ENCODE measurements at regions not wholly inside any gene's neighbourhood (a gene's known extent, or its start where the extent isn't known, plus 50 kb on each side); places are given as distances from the start of the nearest gene placed in this dataset.
A peak's percentile ranks its signal among the peaks of the same experiment; 100 is the strongest.

DNA sequence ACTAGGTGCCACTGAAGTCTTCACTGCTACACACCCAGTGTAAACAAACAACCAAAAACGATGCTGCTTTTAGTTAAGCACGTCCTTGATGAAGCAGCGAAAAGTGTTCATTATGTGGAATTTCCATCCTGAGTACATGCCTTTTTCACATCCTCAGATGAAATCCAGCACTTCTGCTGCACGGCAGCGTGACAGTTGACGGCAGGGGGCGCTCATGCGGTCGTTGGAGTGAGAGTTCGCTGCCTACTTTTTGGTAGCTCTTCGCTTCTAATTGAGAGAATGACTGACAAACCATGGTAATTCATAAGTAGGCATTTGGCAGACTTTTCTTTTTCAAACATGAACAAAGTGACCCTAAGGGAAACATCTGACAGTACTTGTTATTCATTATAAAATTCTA lies 1124.9 kb downstream of the EFNB2 start:
- peak; percentile 39 for DNase-seq

DNA sequence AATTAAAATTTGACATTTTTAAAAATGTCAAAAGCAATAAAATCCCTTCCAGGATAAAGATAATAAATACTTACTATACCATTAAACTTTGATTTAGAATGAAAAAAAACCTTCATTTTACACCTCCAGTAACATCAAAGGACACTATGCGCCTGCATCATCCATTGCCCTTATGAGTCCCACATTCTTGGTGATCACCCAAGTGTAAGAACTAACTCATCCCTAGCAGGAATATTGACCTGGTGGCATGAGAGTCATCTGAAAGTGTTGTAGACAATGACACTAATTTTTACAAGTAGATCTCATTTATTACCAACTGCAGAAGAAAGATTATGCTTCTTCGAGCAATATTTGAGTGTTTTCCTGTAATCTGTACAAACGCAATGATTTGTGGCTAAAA lies 1128.9 kb downstream of the EFNB2 start:
- DNase-seq = no peak

DNA sequence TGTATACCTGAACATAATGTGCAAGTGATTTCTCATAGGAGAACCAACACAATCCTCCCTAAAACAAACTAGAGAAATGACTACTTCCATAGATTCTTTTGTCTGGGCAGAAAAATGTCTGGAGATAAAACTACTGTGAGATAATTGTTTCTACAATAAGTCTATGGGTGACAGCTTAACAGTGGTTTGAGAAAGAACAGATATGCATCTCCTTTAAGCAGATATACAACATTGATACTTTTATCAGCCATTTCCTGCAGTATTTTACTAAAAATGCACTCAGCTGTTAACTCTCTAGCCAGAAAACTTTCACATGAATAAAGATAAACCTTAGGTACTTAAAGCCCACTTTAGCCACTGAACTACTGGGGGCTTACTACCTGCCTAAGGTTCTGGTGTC lies 1132.4 kb downstream of the EFNB2 start:
- DNase-seq = no peak

DNA sequence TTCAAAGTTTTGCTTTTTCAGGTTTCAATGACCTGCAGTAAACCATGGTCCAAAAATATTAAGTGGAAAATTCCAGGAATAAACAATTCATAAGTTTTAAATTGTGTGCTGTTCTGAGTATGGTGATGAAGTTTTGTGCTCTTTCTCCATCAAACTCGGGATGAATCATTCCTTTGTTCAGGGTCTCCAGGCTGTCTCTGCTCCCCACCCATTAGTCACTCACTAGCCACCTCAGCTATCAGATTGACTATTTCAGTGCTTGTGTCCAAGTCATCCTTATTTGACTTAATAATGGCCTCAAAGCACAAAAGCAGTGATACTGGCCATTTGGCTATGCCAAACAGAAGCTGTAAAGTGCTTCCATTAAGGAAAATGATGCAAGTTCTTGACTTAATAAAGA lies 1140.4 kb downstream of the EFNB2 start:
- peak; percentile 14 for DNase-seq

DNA sequence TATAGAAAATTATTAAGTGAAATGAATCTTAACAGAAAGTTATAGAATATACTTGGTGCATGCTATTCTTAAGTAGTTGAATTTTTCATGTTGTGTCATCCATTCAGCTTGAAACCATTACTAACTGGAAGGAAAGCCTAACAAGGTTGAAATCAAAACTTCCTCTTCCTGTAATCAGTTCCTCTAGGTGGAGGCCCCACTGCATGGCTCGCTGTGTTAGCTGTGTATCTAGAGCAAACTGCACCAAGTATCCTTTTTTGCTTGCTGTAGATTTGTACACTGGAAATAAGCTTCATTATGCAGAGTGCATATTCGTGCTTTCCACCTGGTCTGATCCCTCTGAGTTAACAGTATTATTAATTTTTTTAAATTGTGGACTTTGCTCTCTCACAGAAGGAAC lies 1146.1 kb downstream of the EFNB2 start:
- no peak for DNase-seq

DNA sequence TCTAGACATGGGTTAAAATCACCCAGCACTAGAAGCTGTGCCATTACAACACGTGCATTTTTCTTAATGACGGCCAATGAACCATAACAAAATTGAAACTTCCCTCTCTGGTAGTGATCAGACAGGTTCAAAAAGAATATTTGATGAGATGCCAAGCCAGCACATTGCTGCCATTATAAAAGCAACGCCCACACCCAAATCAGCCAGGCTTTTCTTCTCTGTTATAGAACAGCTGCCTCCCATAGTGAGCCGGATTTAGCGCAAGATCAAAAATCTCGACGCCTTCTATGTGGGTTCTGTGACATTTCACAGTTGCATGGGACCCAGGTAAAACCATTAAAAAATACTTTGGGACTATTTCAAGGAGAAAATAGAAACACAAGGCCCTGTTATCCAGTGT lies 1158.0 kb downstream of the EFNB2 start:
- DNase-seq = no peak

DNA sequence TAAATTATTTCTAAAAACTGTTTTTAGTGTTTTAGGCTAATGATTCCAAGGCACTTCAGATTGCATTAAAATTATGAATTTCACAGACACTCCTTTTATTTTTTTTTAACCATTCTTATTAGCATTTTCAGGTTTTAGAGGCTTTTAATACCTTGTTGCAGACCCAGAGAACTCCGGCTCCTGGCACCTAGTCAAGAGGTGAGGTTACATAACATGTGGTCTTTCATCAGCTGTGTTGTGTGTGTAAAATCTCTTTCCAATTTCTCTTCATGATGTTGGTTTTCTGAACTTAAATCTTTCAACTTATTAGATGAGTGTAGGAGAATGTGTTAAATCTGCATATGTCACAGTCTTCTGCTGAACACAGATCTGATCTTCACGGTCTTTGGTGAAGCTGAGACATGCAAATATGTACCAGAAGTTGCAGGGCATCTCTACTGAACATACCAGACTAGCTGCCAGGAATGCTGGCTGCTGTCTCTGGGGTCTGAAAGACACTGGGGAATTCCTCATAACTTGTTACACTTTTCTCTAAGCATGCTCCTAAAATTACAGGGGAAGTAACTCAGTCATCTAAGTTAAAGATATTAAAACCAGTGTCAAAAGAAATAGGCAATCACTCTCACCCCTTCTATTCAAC lies 1165.3 kb downstream of the EFNB2 start:
- peak; percentile 49 for DNase-seq

DNA sequence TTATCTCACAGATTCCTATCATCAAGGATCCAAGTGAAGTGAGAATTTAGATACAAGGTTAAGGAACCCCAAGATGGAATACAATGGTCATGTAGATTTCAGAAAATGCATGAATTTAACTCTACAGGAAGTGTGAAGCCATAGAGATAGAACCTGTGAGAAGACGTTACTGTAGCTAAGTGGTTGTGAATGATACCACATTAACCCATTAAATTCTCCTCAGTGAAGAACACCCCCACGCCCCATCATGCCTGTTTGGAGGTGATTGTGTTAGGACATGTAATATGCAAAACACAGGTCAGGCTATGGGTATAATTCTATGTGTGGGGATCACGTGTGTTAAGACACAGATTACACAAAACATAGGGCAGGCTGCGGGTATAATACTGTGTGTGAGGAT lies 1166.7 kb downstream of the EFNB2 start:
- DNase-seq = no peak

DNA sequence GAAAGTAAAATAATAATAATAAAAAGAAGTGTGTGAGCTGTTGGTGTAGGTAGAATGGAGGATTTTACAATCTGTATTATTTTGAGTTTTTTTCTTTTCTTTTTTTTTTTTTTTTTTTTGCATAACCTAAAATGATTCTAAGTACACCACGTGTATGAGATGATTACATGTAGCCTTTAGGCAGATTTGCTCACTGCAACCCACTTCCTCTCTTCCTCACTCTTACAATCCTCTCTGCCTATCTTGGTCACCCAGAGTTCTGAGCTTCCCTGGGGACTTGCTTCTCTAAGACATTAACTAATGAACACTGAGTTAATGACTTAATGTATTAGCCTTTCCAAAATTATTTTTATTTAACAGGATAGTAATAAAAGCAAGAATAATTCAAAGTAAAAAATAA lies 1169.6 kb downstream of the EFNB2 start:
- no peak for DNase-seq

DNA sequence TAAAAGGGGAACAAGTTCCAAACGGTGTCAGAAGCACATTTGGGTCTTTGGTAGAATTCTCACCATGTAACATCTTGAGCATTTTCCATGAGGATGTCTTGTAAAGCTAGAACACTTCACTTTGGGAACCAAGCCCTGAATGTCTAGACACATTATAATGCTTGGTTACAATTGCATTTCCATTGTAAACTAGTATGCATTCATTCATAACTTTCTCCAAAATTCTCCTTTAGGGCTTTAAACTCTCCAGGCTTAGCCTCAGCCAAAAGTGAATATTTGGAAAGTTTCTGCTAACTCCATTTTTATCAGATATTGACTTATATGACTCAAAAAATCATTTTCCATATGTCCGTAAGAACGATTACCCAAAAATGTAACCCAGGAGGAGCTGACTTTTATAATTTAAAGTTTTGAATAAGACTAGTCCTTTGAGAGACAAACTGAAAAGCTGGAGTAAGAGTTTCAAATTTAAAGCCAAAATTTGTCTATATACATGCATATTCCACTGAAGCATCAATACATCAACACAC lies 1170.4 kb downstream of the EFNB2 start:
- no peak for DNase-seq

DNA sequence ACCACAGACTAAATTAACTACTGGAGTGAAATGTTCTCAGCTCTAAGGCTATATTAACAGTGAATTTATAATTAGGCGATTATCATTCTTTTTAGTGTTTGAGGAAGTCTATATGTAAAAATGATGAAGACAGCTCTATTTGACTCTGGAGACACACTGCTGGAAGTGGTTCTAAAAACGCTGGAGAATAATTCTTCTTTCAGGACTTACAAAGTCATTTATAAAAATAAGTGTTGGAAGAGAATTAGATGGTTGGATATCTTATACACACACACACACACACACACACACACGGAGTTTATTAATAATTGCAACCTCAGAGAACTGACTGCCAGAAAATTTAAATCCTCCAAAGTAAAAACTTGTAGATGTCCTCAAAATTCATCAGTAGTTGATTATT lies 1171.3 kb downstream of the EFNB2 start:
- no peak for DNase-seq

DNA sequence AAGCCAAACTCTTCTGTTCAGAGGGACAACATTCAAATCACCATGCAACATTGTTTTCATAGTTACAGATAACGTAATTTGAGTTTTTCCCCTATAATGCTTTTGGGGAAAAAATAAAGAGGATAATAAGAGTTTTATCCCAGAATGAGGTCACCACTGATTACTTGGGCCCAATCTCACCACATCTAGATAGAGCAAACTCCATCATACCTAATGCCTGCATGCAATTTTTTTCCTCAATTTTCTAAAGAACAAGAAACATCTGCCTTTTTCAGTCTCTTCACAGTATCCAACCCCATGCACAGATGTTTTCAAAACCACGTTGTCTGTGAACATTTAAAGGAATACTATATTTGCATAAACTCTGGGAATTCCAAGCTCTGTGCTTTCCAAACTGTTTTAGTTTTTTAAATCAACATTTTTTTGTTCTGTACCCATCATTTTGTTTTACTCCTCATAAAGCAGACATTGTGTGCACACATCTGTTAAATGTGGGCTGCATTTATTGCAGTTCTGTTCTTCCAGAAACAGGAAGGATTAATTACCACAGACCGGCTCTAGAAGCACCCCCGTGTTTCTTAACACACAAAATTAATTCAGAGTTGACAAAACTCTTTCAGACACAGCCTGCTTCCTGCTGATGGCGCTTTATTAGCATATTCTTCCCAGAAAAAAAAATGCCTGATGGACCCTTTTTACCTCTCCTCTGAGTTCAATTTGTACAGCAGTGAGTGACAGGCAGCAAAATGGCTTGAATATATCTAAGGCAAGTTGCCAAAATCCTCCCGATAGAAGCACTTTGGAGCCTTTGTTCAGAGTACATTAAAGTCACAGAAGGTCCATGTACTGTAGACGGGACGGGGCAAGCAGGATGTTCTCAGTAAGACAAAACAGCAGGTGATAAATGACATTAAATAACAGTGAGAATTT lies 1171.9 kb downstream of the EFNB2 start:
- peak; percentile 7 for DNase-seq

DNA sequence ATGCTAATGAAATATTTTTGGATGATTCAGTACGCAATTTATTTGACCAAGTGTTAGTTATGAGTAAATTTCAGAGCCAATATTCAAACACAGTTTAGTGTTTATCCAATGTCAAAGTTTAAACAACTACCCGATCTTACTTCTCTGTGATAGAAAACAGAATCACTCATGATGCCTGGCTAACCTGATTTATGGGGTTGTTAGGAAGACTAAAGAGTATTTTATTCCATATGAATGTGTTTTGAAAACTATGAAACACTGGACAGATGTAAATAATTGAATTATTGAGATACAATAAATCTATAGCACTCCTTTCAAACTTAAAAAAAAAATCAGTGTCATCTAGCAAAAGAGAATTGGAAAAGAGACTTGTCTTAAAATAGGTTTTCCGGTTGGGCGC lies 1181.8 kb downstream of the EFNB2 start:
- no peak for DNase-seq

DNA sequence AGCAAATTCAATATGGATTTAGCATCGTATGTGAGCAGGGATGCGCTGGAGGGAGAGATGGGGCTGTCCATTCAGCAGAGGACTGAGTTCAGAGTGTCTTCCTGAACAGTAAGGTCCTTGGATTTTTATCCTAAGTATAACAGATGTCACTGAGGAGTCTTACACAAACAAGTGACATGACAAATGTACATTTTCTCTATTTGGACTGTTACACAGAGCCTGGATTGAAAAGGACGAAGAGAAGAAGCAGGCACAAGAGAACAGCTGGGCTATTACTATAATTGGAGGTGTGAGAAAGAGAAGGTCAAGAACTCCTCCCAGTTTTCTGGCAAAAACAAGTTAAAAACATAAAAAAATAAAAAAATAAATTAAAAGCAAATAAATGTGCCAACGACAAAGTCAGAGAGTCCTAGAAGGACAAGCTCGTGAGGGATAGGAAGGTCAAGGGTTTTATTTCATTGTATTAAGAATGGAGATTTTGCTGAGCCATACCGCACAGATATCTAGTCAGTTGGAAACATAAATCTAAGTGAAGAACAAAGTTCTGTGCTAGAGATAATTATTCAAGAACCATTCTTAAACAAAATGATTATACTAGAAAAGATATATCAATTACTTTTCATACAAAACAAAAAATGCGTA lies 1186.3 kb downstream of the EFNB2 start:
- DNase-seq = no peak

DNA sequence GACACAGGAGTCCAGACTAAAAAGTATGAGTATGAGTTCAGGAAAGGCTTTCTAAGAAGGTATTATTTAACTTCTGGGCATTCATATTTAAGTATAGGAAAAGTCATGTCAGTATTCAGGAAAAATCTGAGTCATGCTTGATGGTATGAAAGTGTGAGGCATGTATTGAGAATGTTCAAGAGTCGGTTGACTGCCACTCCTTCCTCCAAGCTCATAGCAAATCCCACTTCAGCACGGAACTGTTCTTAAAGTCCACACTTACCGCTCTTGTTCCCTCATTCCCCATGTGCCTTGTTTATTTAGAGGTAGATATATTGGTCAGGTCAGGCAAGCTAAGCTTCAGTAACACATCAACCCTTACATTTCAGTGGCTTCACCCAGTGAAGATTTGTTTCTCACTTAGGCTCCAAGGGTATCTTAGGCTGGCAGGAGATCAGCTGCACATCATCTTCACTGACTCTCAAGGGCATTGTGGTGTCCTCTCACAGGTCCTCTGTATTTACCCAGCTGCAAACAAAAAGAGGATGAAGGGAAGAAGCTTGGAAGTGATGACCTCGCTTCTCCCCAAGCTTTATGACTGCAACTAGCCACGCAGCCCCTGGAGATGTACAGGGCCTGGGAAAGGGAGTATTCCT lies 1189.2 kb downstream of the EFNB2 start:
- DNase-seq = peak; percentile 90

DNA sequence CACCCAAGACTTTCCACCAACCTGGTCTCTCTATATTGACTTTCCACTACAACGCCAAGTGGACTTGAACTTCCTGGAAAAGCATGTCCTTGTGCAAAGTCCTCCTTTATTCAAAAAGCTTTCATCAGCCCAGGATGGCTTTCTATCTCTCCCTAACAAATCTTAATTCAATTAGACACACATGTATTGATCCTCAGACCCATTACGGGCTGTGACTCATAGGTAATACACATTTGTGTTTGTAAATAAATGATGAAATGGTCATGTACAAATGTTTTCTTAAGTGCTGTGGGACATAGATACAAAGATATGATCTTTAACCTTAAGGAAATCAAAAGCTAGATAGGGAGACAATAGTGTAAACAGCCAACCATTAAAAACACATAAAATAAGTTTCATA lies 1189.7 kb downstream of the EFNB2 start:
- DNase-seq = no peak

DNA sequence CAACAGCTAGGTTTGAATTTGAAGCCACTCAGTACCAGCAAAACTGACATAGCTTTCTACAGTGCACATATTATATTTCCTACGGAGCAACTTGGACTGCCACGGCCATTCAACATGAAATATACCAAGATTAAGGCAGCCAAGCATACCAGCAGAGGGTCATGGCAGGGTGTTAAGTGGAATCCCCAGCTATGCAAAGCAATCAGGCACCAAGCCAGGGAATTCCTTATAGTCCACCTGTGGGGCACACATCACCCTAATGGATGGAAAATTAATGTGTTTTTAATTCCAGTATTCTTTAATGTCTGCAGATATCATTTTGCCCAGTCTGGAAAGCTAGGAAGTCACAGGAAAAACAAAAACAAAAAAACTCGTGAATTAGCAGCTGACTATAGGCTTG lies 1190.3 kb downstream of the EFNB2 start:
- DNase-seq = no peak

DNA sequence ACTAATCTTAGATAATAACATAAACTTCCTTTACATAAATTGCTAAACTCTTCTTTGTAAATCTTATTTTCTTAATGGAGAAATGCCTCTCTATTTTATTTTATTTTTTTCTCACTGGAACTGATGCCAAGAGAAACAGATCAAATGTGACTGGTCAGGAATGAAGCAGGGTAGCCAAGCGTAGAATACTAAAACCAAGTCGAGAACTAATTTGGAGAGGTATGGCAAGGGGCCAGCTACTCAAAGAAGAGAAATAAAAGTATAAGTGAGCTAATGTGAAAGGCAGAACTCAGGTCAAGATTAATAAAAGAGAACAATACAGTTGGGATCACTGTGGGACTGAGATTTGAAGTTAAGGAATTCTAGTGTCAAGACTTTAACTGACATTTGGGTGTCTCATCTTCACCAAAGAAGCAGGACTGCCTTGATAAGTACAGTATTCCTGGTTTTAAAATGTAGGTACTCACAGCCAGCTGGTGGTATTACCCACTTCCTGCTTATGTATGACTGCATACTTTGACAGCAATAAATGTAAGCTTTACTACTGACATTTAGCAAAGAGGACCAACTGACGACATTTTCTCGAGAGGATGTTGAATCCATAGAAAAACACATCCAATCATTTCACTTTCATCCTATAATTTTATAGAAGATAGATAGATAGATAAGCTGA lies 1192.2 kb downstream of the EFNB2 start:
- peak; percentile 17 for DNase-seq

DNA sequence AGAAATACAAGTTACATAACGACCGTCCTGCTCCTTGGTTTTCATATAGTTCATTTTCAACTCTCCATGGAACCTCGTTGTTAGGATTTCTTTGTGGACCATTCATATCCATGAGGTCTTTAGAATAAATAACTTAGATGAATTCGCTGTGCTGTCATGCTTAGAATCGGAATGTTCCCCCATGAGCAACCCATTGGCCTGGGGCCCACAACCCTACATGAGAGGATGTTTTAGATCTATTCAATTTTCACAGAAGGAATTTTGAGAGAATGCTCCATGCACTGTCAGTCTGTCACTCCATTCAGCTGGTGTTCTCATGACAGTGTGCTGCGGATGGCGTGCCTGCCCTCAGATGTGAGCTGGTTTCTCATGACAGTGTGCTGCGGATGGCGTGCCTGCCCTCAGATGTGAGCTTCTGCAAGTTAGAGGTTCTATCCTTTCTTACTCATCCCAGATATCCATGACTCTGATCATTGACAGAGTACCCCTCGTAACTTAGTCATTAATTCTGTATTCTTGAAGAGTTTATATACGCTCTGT lies 1193.1 kb downstream of the EFNB2 start:
- DNase-seq = peak; percentile 36

DNA sequence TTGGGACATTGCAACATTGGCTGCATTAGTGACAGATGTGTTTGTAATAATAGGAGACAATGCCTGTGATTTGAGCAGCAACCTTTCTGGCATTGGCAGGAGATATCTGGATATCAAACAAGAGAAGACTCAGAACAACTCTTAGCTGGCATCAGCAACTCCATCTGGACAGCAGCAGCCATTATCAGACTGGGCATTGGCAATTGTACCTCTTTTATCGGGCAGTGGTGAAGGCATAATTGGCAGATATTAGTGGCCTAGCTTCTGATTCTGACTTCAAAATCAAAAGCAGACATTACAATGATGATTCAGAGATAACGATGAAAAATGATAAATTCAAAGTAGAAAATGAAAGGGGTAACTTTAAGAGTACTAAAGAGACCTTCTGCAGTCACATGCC lies 1193.7 kb downstream of the EFNB2 start:
- DNase-seq = no peak

DNA sequence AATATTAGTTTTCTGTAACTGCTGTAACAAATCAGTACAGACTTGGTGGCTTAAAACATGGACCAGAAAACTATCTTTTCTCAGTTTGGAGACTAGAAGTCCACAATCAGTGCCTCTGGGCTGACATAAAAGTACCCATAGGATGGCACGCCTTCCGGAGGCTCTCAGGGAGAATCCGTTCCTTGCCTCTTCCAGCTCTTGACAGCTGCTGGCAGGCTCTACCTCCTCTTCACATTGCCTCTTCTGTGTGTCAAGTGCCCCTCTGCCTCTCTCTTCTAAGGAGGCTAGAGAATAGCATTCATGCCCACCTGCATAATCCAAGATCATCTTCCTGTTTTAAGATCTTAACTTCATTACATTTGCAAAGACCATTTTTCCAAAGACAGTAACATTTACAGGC lies 1194.2 kb downstream of the EFNB2 start:
- DNase-seq = no peak

DNA sequence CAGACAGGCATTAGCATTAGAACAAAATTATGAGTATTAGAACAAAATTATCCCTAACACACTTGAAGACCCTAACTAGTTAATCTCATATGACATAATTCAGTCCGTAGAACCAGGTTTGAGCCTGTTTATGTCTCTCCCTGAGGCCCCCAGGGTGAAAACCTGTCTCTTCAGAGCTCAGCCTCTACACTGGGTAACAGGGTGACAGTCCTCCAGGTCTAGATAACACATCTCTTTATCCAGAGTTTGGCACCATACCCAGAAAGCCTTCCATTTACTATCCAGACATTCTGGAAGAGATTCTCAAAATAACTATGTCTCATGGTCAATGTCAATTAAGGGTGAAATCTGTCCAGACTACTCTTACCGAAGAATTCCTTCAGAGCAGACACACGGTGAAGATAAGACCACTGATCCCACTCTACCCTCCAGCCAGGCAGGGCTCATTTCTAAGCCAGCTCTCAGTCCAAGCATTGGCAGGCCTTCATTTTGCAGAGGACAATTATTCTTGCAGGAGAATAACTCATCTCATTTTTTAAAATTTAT lies 1195.3 kb downstream of the EFNB2 start:
- no peak for DNase-seq
